ENCODE measurements at regions not wholly inside any gene's neighbourhood (a gene's known extent, or its start where the extent isn't known, plus 50 kb on each side); places are given as distances from the start of the nearest gene placed in this dataset.

DNA sequence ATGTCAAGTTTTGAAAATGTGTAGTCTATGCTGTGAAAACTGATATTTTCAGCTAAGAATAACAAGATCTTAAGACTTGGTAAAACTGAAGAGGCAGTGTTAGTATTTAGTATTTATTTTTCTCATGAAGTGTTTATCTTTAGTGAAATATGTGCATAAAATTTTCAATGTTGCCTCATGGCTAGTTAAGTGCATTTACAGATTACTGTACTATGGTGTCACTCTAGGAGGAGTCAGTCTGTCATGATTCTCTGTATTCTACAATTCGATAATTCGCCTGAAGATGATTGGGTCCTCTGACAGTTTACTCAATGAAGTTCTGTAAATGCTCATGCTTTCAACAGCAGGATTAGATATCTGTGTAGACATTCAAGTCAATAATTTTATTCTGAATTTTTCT lies 488.1 kb upstream of the GRM3 start:
- H3K36me3 Mint-ChIP-seq (ENCODE audit: low read depth) = no peaks in the 10 kb centered on the region
- no peak overlapping the region for H3K4me3 Mint-ChIP-seq
- H3K9me3 Mint-ChIP-seq = peaks cover 3% of the 10 kb centered on the region
- TF ChIP-seq, protein P1, sequence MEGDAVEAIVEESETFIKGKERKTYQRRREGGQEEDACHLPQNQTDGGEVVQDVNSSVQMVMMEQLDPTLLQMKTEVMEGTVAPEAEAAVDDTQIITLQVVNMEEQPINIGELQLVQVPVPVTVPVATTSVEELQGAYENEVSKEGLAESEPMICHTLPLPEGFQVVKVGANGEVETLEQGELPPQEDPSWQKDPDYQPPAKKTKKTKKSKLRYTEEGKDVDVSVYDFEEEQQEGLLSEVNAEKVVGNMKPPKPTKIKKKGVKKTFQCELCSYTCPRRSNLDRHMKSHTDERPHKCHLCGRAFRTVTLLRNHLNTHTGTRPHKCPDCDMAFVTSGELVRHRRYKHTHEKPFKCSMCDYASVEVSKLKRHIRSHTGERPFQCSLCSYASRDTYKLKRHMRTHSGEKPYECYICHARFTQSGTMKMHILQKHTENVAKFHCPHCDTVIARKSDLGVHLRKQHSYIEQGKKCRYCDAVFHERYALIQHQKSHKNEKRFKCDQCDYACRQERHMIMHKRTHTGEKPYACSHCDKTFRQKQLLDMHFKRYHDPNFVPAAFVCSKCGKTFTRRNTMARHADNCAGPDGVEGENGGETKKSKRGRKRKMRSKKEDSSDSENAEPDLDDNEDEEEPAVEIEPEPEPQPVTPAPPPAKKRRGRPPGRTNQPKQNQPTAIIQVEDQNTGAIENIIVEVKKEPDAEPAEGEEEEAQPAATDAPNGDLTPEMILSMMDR (conservative IDR thresholded peaks at IDR 0.05) = no peak
- no peaks in the 10 kb centered on the region for H3K27me3 Mint-ChIP-seq (ENCODE audit: low read depth)
- H3K4me1 Mint-ChIP-seq = no peaks in the 10 kb centered on the region
- H3K27ac Mint-ChIP-seq (ENCODE audit: unreplicated experiment) = no peak overlapping the region
- DNase-seq (ENCODE audit: low read depth, low spot score) = no peak

DNA sequence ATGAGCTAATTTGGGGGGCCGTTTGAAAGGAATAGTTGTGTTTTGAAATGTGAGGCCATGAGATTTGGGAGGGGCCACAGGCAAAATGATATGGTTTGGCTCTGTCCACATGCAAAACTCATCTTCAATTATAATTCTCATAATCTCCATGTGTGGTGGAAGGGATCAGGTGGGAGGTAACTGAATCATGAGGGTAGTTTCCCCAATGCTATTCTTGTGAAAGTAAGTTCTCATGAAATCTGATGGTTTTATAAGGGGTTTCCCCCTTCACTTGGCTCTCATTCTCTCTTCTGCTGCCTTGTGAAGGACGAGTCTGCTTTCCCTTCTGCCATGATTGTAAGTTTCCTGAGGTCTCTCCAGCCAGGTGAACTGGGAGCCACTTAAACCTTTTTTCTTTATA lies 490.8 kb upstream of the GRM3 start:
- H3K27ac Mint-ChIP-seq (ENCODE audit: unreplicated experiment) = no peak overlapping the region
- no peak overlapping the region for H3K4me3 Mint-ChIP-seq
- no peak for DNase-seq (ENCODE audit: low read depth, low spot score)
- H3K27me3 Mint-ChIP-seq (ENCODE audit: low read depth) = no peaks in the 10 kb centered on the region
- peaks cover 3% of the 10 kb centered on the region for H3K9me3 Mint-ChIP-seq
- no peaks in the 10 kb centered on the region for H3K36me3 Mint-ChIP-seq (ENCODE audit: low read depth)
- peaks cover 3% of the 10 kb centered on the region for H3K4me1 Mint-ChIP-seq
- TF ChIP-seq, protein P1 (conservative IDR thresholded peaks at IDR 0.05) = no peak

DNA sequence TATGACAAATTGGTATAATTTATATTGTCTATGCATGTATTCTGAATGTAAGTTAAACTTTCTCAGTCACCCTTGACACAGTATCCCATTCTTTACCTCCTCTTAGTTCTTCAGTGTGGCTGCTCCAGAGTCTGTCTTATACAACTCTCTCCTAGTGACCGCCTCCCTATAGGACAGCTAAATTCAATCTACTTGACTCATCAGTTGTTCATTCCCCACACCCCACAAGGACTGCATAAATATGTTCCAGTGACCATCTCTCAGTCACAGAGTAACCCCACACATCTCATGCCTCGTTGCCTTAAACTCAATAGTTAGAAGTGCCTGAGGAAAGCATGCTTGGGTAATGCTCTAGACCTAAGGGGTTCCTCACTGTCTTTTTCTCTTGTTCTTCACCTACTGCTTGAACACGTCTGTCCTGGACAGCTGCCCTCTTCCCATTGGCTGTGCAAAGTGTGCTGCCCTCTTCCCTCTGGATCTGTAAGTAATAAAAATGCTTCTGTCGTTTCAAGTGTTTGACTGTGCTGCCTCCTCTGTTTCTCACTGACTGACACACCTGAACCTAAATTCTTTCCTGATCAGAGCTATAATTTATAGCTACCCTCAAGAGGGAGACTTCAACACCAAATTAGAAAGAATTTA lies 494.6 kb upstream of the GRM3 start:
- Mint-ChIP-seq H3K4me1 (peaks cover 3% of the 10 kb centered on the region), H3K4me3 (no peak overlapping the region), H3K27ac (ENCODE audit: unreplicated experiment) (no peak overlapping the region), H3K36me3 (ENCODE audit: low read depth) (no peaks in the 10 kb centered on the region), H3K9me3 (peaks cover 3% of the 10 kb centered on the region), H3K27me3 (ENCODE audit: low read depth) (no peaks in the 10 kb centered on the region)
- TF ChIP-seq, protein P1 (conservative IDR thresholded peaks at IDR 0.05) = no peak
- no peak for DNase-seq (ENCODE audit: low read depth, low spot score)

DNA sequence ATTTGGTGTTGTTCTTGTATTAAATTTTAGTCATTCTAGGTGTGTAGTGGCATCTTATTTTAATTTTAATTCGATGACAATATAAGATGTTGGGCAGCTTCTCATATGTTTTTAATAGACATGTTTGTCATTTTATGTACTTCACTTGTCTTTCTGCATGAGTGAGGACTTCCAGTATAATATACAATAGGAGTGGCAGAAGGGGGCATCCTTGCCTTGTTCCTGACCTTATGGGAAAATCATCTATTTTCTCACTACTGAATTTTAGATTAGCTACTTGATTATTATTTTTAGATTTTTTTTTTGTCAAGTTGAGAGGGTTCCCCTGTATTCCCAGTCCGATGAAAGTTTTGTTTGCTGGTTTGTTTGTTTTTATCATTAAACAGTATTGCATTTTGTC lies 495.2 kb upstream of the GRM3 start:
- H3K4me1 Mint-ChIP-seq = peaks cover 3% of the 10 kb centered on the region
- TF ChIP-seq, protein P1 (conservative IDR thresholded peaks at IDR 0.05) = no peak
- peaks cover 3% of the 10 kb centered on the region for H3K9me3 Mint-ChIP-seq
- H3K4me3 Mint-ChIP-seq = no peak overlapping the region
- no peak for DNase-seq (ENCODE audit: low read depth, low spot score)
- no peaks in the 10 kb centered on the region for H3K27me3 Mint-ChIP-seq (ENCODE audit: low read depth)
- H3K36me3 Mint-ChIP-seq (ENCODE audit: low read depth) = no peaks in the 10 kb centered on the region
- no peak overlapping the region for H3K27ac Mint-ChIP-seq (ENCODE audit: unreplicated experiment)

DNA sequence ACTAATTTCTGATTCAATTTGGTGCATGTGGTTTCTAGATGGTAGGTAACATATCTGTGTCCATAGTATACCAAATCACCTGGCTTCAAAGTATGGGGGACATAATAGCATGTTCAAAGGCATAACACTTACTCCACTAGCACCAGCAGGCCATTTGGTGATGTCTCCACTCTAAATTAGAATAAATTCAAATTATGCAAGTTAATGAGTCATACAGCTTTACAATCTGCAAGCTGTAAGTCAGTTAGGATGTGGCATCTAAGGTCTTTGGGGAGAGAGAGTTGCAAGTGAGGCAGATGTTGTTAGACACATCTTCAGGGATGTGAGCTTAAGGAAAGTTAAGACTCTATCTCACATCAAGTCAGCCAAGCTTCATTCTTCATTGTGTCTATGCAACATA lies 506.4 kb upstream of the GRM3 start:
- Mint-ChIP-seq H3K4me3 (no peak overlapping the region), H3K9me3 (peaks cover 4% of the 10 kb centered on the region)
- TF ChIP-seq, protein P1 (conservative IDR thresholded peaks at IDR 0.05) = no peak

More for the DNA sequence above, 506.4 kb upstream of the GRM3 start:
- no peaks in the 10 kb centered on the region for H3K4me1 Mint-ChIP-seq
- H3K36me3 Mint-ChIP-seq (ENCODE audit: low read depth) = no peaks in the 10 kb centered on the region
- H3K27ac Mint-ChIP-seq (ENCODE audit: unreplicated experiment) = no peak overlapping the region
- H3K27me3 Mint-ChIP-seq (ENCODE audit: low read depth) = no peaks in the 10 kb centered on the region
- DNase-seq (ENCODE audit: low read depth, low spot score) = no peak

All from neural crest cell (in vitro differentiated cells).